ENCODE measurements at regions not wholly inside any gene's neighbourhood (a gene's known extent, or its start where the extent isn't known, plus 50 kb on each side); places are given as distances from the start of the nearest gene placed in this dataset.

GRCh38 chr1:208339911-208340310 is 95.7 kb upstream of the PLXNA2 start:
- TF ChIP-seq CTCF (conservative IDR thresholded peaks at IDR 0.05) (no peak), EZH2 (IDR thresholded peaks at IDR 0.05; ENCODE audit: low read depth) (no peak)

Measured in PC-9 (cell line).